ENCODE measurements at regions not wholly inside any gene's neighbourhood (a gene's known extent, or its start where the extent isn't known, plus 50 kb on each side); places are given as distances from the start of the nearest gene placed in this dataset.

- no peak for TF ChIP-seq CTCF (IDR thresholded peaks at IDR 0.05 in 2 of 3, conservative IDR thresholded peaks at IDR 0.05 in 1 of 3; ENCODE audit: insufficient read depth in 2 of 3, low read depth in 1 of 3, low read length in 3 of 3)
- TF ChIP-seq USF2 (CRISPR knock-in tag; IDR thresholded peaks at IDR 0.05): no peak
- TF ChIP-seq TAF1 (IDR thresholded peaks at IDR 0.05; ENCODE audit: control insufficient read depth, extremely low read depth, insufficient read depth, low read length, severe bottlenecking): no peak
- TF ChIP-seq CEBPB (tag; IDR thresholded peaks at IDR 0.05): no peak
- no peak for TF ChIP-seq REST (IDR thresholded peaks at IDR 0.05; ENCODE audit: borderline replicate concordance)
- no peak for TF ChIP-seq REST (CRISPR knock-in tag; IDR thresholded peaks at IDR 0.05; ENCODE audit: low read depth)
- no peak for TF ChIP-seq JUN (IDR thresholded peaks at IDR 0.05; ENCODE audit: borderline replicate concordance, low read depth, low read length)
- no peak for TF ChIP-seq JUN (CRISPR knock-in tag; IDR thresholded peaks at IDR 0.05; ENCODE audit: borderline replicate concordance)
- no peak for TF ChIP-seq CBFB (CRISPR knock-in tag; IDR thresholded peaks at IDR 0.05)
- no peak for TF ChIP-seq ZBTB11 (CRISPR knock-in tag; IDR thresholded peaks at IDR 0.05)
- no peak for TF ChIP-seq PATZ1 (CRISPR knock-in tag; IDR thresholded peaks at IDR 0.05; ENCODE audit: borderline replicate concordance)
Measured at GRCh38 chr4:146577111-146577510, 55.4 kb upstream of the SLC10A7 start.

Data from K562 (cell line).